HEK293T (cell line): ENCODE measurements at regions not wholly inside any gene's neighbourhood (a gene's known extent, or its start where the extent isn't known, plus 50 kb on each side); places are given as distances from the start of the nearest gene placed in this dataset.
A peak's percentile ranks its signal among the peaks of the same experiment; 100 is the strongest.

ENCODE experiments used
- CTCF ChIA-PET: fragments of 350-600 bp; formaldehyde crosslinking; extraction: SDS; loops from one replicate; lab custom pipeline; 2021; ENCODE audit warnings: antibody characterized with exemption, inconsistent platforms; lab: Yijun Ruan, JAX
- POLR2A ChIA-PET: fragments of 350-600 bp; formaldehyde crosslinking; extraction: SDS; loops from one replicate; lab custom pipeline; 2020; ENCODE audit warnings: antibody characterized with exemption, inconsistent platforms; lab: Yijun Ruan, JAX
- DNase-seq: peaks from one replicate; pipeline ENCODE4 v3.0.0; 2012; ENCODE audit warnings: mixed read lengths; ENCODE audit errors: extremely low spot score
- ARNT ChIP-seq: fragments of 450-650 bp; IDR thresholded peaks from 2 replicates; pipeline ENCODE4 v1.6.1; 2017; ENCODE audit warnings: mild to moderate bottlenecking
- BHLHE40 ChIP-seq: fragments of 450-650 bp; IDR thresholded peaks from 2 replicates; pipeline ENCODE4 v1.6.1; 2016; ENCODE audit warnings: mild to moderate bottlenecking, moderate library complexity, borderline replicate concordance
- CTBP1 ChIP-seq: fragments of 450-650 bp; IDR thresholded peaks from 2 replicates; pipeline ENCODE4 v1.6.1; 2016; ENCODE audit warnings: borderline replicate concordance
- ELF4 ChIP-seq: fragments of 450-650 bp; IDR thresholded peaks from 2 replicates; pipeline ENCODE4 v1.6.1; 2017; ENCODE audit warnings: antibody characterized with exemption
- FOXA1 ChIP-seq: fragments of 450-650 bp; IDR thresholded peaks from 2 replicates; pipeline ENCODE4 v1.6.1; 2016; ENCODE audit warnings: mild to moderate bottlenecking
- FOXK2 ChIP-seq: fragments of 450-650 bp; IDR thresholded peaks from 2 replicates; pipeline ENCODE4 v1.6.1; 2016; ENCODE audit warnings: mild to moderate bottlenecking
- FOXM1 ChIP-seq: fragments of 450-650 bp; IDR thresholded peaks from 2 replicates; pipeline ENCODE4 v1.6.1; 2017; ENCODE audit warnings: mild to moderate bottlenecking, borderline replicate concordance
- HDGF ChIP-seq: fragments of 450-650 bp; IDR thresholded peaks from 2 replicates; pipeline ENCODE4 v1.6.1; 2017; ENCODE audit warnings: antibody characterized with exemption, borderline replicate concordance
- L3MBTL2 ChIP-seq: fragments of 450-650 bp; conservative IDR thresholded peaks from 2 replicates; pipeline ENCODE4 v1.6.1; 2016; ENCODE audit warnings: mild to moderate bottlenecking
- LEF1 ChIP-seq: fragments of 450-650 bp; IDR thresholded peaks from 2 replicates; pipeline ENCODE4 v1.6.1; 2017; ENCODE audit warnings: mild to moderate bottlenecking, borderline replicate concordance
- NFRKB ChIP-seq: fragments of 450-650 bp; IDR thresholded peaks from 2 replicates; pipeline ENCODE4 v1.6.1; 2016; ENCODE audit warnings: mild to moderate bottlenecking, moderate library complexity
- PKNOX1 ChIP-seq: fragments of 450-650 bp; IDR thresholded peaks from 2 replicates; pipeline ENCODE4 v1.6.1; 2016
- SP1 ChIP-seq: fragments of 450-650 bp; IDR thresholded peaks from 2 replicates; pipeline ENCODE4 v1.6.1; 2017
- SUZ12 ChIP-seq: fragments of 450-650 bp; IDR thresholded peaks from 2 replicates; pipeline ENCODE4 v1.6.1; 2016; ENCODE audit warnings: mild to moderate bottlenecking
- TARDBP ChIP-seq: fragments of 450-650 bp; IDR thresholded peaks from 2 replicates; pipeline ENCODE4 v1.6.1; 2016
- ZNF384 ChIP-seq: fragments of 450-650 bp; IDR thresholded peaks from 2 replicates; pipeline ENCODE4 v1.6.1; 2016

GRCh38 chr12:81998761-81999378 is 239.7 kb upstream of the PPFIA2 start:
- ChIA-PET CTCF (no interaction called here), POLR2A (no interaction called here)
- no peak for DNase-seq
- no peak for TF ChIP-seq PKNOX1
- no peak for TF ChIP-seq BHLHE40
- no peak for TF ChIP-seq ELF4
- TF ChIP-seq FOXA1 = no peak
- TF ChIP-seq ZNF384 = no peak
- no peak for TF ChIP-seq LEF1
- no peak for TF ChIP-seq ARNT
- no peak for TF ChIP-seq SP1
- TF ChIP-seq NFRKB = no peak
- TF ChIP-seq L3MBTL2 = no peak
- no peak for TF ChIP-seq HDGF
- no peak for TF ChIP-seq TARDBP

GRCh38 chr12:81992461-81992860 is 233.3 kb upstream of the PPFIA2 start:
- TF ChIP-seq TARDBP = no peak
- TF ChIP-seq ARNT = no peak
- TF ChIP-seq ZNF384 = no peak
- no peak for TF ChIP-seq FOXM1
- TF ChIP-seq L3MBTL2 = no peak
- no peak for TF ChIP-seq PKNOX1
- no peak for TF ChIP-seq BHLHE40
- no peak for TF ChIP-seq FOXA1
- TF ChIP-seq HDGF = no peak
- no peak for TF ChIP-seq CTBP1
- TF ChIP-seq SUZ12 = no peak
- TF ChIP-seq ELF4 = no peak
- TF ChIP-seq LEF1 = no peak
- TF ChIP-seq SP1 = no peak
- TF ChIP-seq NFRKB = no peak
- no peak for TF ChIP-seq FOXK2
- DNase-seq = peak; percentile 38
- ChIA-PET POLR2A (no interaction called here), CTCF (no interaction called here)

- TF ChIP-seq NFRKB (no peak), BHLHE40 (no peak), ARNT (no peak), HDGF (no peak), FOXA1 (no peak), SUZ12 (no peak), ELF4 (no peak), FOXM1 (no peak), PKNOX1 (no peak), LEF1 (no peak), TARDBP (no peak), L3MBTL2 (no peak), ZNF384 (no peak), SP1 (no peak), FOXK2 (no peak), CTBP1 (no peak)
- ChIA-PET CTCF (no interaction called here), POLR2A (no interaction called here)
- no peak for DNase-seq
These were observed 232.7 kb upstream of the PPFIA2 start for GRCh38 chr12:81991868-81992267.

- POLR2A ChIA-PET = no interaction called here
- CTCF ChIA-PET = no interaction called here
- TF ChIP-seq BHLHE40 (no peak), SP1 (no peak), LEF1 (no peak), FOXK2 (no peak), SUZ12 (no peak), L3MBTL2 (no peak)
- no peak for DNase-seq
These were observed 229.2 kb upstream of the PPFIA2 start for GRCh38 chr12:81988362-81988761.

GRCh38 chr12:81987371-81987770 is 228.2 kb upstream of the PPFIA2 start:
- TF ChIP-seq BHLHE40 = no peak
- no peak for TF ChIP-seq FOXM1
- TF ChIP-seq L3MBTL2 = no peak
- no peak for TF ChIP-seq NFRKB
- TF ChIP-seq FOXA1 = no peak
- no peak for TF ChIP-seq SUZ12
- TF ChIP-seq CTBP1 = no peak
- TF ChIP-seq HDGF = no peak
- TF ChIP-seq ARNT = no peak
- no peak for TF ChIP-seq SP1
- TF ChIP-seq ELF4 = no peak
- TF ChIP-seq LEF1 = no peak
- ChIA-PET CTCF (no interaction called here), POLR2A (no interaction called here)
- DNase-seq = no peak

GRCh38 chr12:81976661-81977060 is 217.5 kb upstream of the PPFIA2 start:
- ChIA-PET POLR2A (no interaction called here), CTCF (no interaction called here)
- DNase-seq = no peak
- TF ChIP-seq ELF4 = no peak
- no peak for TF ChIP-seq ARNT
- no peak for TF ChIP-seq LEF1
- TF ChIP-seq SUZ12 = no peak
- no peak for TF ChIP-seq CTBP1
- TF ChIP-seq FOXK2 = no peak
- TF ChIP-seq TARDBP = no peak
- no peak for TF ChIP-seq PKNOX1
- no peak for TF ChIP-seq BHLHE40
- TF ChIP-seq L3MBTL2 = no peak
- TF ChIP-seq HDGF = no peak
- no peak for TF ChIP-seq ZNF384
- TF ChIP-seq FOXM1 = no peak
- TF ChIP-seq NFRKB = no peak
